Fibroblast of lung (primary cell): ENCODE measurements at regions not wholly inside any gene's neighbourhood (a gene's known extent, or its start where the extent isn't known, plus 50 kb on each side); places are given as distances from the start of the nearest gene placed in this dataset.

ENCODE experiments used
- DNase-seq, 2 donors: peaks; one replicate each; pipeline versions ENCODE4 v3.0.0 to v3.0.0-alpha.2; 2010; ENCODE audit warnings: low read depth in 2 of 2
- H2AFZ ChIP-seq: 2 replicates; pipeline ENCODE4 v1.5.1; 2012; ENCODE audit warnings: low read length, control low read depth, inconsistent platforms
- H3K27ac ChIP-seq: 2 replicates; pipeline ENCODE4 v1.5.1; 2011; ENCODE audit warnings: low read length, control low read depth; ENCODE audit not compliant: insufficient read depth
- H3K27me3 ChIP-seq: 2 replicates; pipeline ENCODE4 v1.5.1; 2011; ENCODE audit warnings: mild to moderate bottlenecking, low read length; ENCODE audit not compliant: control insufficient read depth, insufficient read depth
- H3K36me3 ChIP-seq: 2 replicates; pipeline ENCODE4 v1.5.1; 2011; ENCODE audit warnings: low read length; ENCODE audit not compliant: control insufficient read depth, insufficient read depth
- H3K4me1 ChIP-seq: 2 replicates; pipeline ENCODE4 v1.5.1; 2011; ENCODE audit warnings: low read length; ENCODE audit not compliant: control insufficient read depth, insufficient read depth; ENCODE audit errors: extremely low read depth
- H3K4me2 ChIP-seq: 2 replicates; pipeline ENCODE4 v1.5.1; 2011; ENCODE audit warnings: low read length, control low read depth; ENCODE audit not compliant: insufficient read depth; ENCODE audit errors: extremely low read depth
- H3K4me3 ChIP-seq, 4 experiments: fragments of 200-600 bp in 1 of 4; sonication (generic) in 1 of 4; replicated peaks in 1 of 4; 2 replicates each; pipeline ENCODE4 v1.5.1; 2011 to 2016; ENCODE audit warnings: low read length in 4 of 4, low read depth in 3 of 4, mild to moderate bottlenecking in 3 of 4, control low read depth in 2 of 4, inconsistent platforms in 1 of 4, mixed read lengths in 1 of 4; ENCODE audit not compliant: insufficient read depth in 1 of 4; ENCODE audit errors: control extremely low read depth in 1 of 4
- H3K79me2 ChIP-seq: 2 replicates; pipeline ENCODE4 v1.5.1; 2012; ENCODE audit warnings: mild to moderate bottlenecking, low read length, inconsistent platforms; ENCODE audit not compliant: control insufficient read depth, insufficient read depth
- H3K9ac ChIP-seq: 2 replicates; pipeline ENCODE4 v1.5.1; 2011; ENCODE audit warnings: mild to moderate bottlenecking, low read length, control low read depth; ENCODE audit not compliant: insufficient read depth
- H3K9me3 ChIP-seq: 2 replicates; pipeline ENCODE4 v1.5.1; 2012; ENCODE audit warnings: low read depth, low read length; ENCODE audit not compliant: control insufficient read depth, insufficient read depth
- H4K20me1 ChIP-seq: 2 replicates; pipeline ENCODE4 v1.5.1; 2011; ENCODE audit warnings: low read length; ENCODE audit not compliant: control insufficient read depth, insufficient read depth; ENCODE audit errors: extremely low read depth
- CTCF ChIP-seq, 2 donors: IDR thresholded peaks in 1 of 2; conservative IDR thresholded peaks in 1 of 2; 1 replicate in 1 of 2; 2 replicates in 1 of 2; pipeline ENCODE4 v1.5.1; 2011 to 2012; ENCODE audit warnings: low read length in 2 of 2, control low read depth in 1 of 2, inconsistent platforms in 1 of 2, low read depth in 1 of 2, mild to moderate bottlenecking in 1 of 2
- EZH2 ChIP-seq: IDR thresholded peaks from 2 replicates; pipeline ENCODE4 v1.5.1; 2012; ENCODE audit warnings: low read length, control low read depth, mild to moderate bottlenecking; ENCODE audit errors: missing control alignments

GRCh38 chr13:64959276-64959675, 2270.9 kb downstream of the PCDH9 start:
- Histone ChIP-seq H3K27me3 (no peaks in the 10 kb centered on the region), H3K27ac (no peak overlapping the region), H3K4me1 (no peaks in the 10 kb centered on the region), H3K4me2 (no peak overlapping the region), H3K79me2 (no peaks in the 10 kb centered on the region), H4K20me1 (no peaks in the 10 kb centered on the region), H3K36me3 (no peaks in the 10 kb centered on the region), H3K4me3 (no peak overlapping the region), H3K9me3 (no peaks in the 10 kb centered on the region), H3K9ac (no peak overlapping the region), H2AFZ (no peak overlapping the region)
- DNase-seq = no peak
- TF ChIP-seq EZH2 = no peak
- no peak for TF ChIP-seq CTCF (conservative IDR thresholded peaks at IDR 0.05 in 1 of 2, IDR thresholded peaks at IDR 0.05 in 1 of 2; ENCODE audit: low read depth in 1 of 2, low read length in 2 of 2)

- Histone ChIP-seq H3K4me3 (no peak overlapping the region), H3K9ac (no peak overlapping the region), H3K4me2 (no peak overlapping the region), H3K79me2 (no peaks in the 10 kb centered on the region), H3K9me3 (no peaks in the 10 kb centered on the region), H3K4me1 (no peaks in the 10 kb centered on the region), H3K27me3 (no peaks in the 10 kb centered on the region), H4K20me1 (no peaks in the 10 kb centered on the region), H3K27ac (no peak overlapping the region), H3K36me3 (no peaks in the 10 kb centered on the region), H2AFZ (no peak overlapping the region)
- TF ChIP-seq CTCF (conservative IDR thresholded peaks at IDR 0.05 in 1 of 2, IDR thresholded peaks at IDR 0.05 in 1 of 2; ENCODE audit: low read depth in 1 of 2, low read length in 2 of 2) (no peak), EZH2 (no peak)
- DNase-seq = no peak
Observed at GRCh38 chr13:64958106-64958505, 2272.0 kb downstream of the PCDH9 start.

GRCh38 chr13:64938660-64939059, 2291.5 kb downstream of the PCDH9 start:
- H2AFZ ChIP-seq = no peak overlapping the region
- no peak for TF ChIP-seq CTCF (conservative IDR thresholded peaks at IDR 0.05 in 1 of 2, IDR thresholded peaks at IDR 0.05 in 1 of 2; ENCODE audit: low read depth in 1 of 2, low read length in 2 of 2)
- no peak for TF ChIP-seq EZH2
- H3K4me2 ChIP-seq = no peak overlapping the region
- no peak overlapping the region for H3K4me3 ChIP-seq
- no peak overlapping the region for H3K27ac ChIP-seq
- DNase-seq = no peak
- no peaks in the 10 kb centered on the region for H3K9me3 ChIP-seq
- no peaks in the 10 kb centered on the region for H3K36me3 ChIP-seq
- H3K9ac ChIP-seq = no peak overlapping the region
- no peaks in the 10 kb centered on the region for H3K79me2 ChIP-seq
- H4K20me1 ChIP-seq = no peaks in the 10 kb centered on the region
- H3K4me1 ChIP-seq = no peaks in the 10 kb centered on the region
- H3K27me3 ChIP-seq = no peaks in the 10 kb centered on the region
